Stimulated activated naive CD8-positive, alpha-beta T cell treated with anti-CD3 and anti-CD28 coated beads, Interleukin-15, Interleukin-2, amounts not matched to agents 100 U/mL and 50 U/mL, for 24 hours (primary cell): ENCODE measurements at regions not wholly inside any gene's neighbourhood (a gene's known extent, or its start where the extent isn't known, plus 50 kb on each side); places are given as distances from the start of the nearest gene placed in this dataset.
"Not testable (repeated sequence)": the region's sequence is repeated elsewhere in the genome, so short reads cannot be mapped to it uniquely, and the experiment has no call there.

Experiments used
- ATAC-seq: fragments of 150-1000 bp; cut with Tn5 transposase; one replicate; pipeline ENCODE4 v1.10.0; 2021
- DNase-seq: peaks from one replicate; pipeline ENCODE4 v3.0.0; 2021

DNA sequence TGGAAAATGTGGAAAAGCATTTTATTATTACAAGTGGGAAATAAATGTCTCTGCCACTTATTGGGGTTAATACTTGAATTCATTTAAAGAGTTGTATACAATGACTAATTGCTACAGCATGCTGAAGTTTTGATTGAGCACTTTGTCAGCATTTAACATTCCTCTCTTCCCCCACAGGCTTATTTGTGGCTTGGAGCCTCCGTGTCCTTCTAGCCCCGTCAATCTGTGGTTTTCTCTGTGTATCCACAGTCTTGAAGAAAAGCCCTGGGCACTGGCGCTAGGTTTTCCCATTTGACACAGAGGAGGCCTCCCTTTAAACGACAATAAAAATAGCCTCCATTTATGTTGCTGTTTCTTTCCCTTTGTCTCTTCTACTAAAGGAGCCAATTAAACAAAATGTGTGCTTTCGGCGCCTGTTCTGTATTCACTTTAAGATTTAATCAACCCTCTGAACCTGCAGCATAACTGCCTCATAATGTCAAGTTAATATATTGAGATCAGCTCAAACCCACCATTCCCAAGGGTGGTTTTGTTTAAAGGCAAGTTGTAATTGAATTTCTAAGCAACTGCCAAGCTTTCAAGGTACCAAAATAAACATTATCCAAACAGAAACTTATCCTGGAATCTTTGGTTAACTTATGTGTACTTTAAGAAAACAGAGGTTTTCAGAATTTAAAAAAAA is 92.9 kb upstream of the ADRA1D start:
- ATAC-seq, result no peak
- DNase-seq, result no peak

DNA sequence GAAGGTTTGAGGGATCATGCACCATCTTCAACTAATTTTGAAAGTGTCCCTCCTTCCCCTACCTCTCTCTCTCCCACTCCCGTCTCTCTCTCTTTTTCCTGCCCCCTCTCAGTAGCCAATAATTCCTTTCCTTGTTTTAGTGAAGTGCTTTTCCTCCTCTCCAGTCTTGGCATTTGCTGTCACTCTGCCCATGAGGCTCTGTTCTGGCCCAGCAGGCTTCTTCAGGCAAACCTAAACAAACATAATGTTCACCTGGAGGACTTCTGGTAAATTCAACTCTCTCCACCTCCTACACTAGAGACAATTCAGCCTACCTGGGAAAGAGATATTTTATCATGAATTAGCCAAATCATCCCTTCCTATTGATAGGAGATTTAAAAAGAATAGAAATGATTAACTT is 86.6 kb upstream of the ADRA1D start:
- DNase-seq (no peak), ATAC-seq (no peak)

DNA sequence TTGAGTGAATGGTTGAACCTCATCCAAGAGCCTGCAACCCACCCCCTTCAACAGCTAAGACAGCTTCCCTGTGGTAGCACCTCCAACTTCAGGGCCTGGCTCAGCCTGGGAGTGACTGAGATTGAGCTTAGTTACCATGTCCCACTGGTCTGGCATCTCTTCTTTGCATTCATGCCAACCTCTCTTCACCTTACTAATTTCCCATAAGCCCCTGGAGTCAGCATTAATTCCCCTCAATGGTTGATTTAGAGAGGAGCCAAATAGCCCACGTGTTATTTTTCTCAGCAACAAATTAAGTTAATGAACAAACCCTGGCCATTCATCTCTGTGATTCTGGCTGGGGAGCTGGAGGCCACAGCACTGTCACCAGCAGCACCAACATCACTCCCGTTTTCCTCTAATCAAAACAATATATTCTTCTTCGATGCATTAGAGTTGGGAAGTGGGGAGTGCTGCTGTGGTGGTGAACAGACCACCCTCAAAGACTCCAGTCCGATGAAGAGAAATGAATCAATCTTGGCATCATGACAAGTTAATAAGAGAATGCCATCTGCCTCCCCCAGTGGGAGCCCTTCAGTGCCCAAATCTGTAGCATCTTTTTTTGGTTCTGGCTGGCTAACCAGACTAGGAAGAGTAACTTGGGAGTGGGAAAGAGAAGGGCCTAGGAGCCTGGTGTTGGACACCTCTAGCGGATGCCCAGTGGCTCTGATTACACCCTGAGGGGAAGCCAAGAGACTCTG is 83.2 kb upstream of the ADRA1D start:
- DNase-seq, result no peak
- no peak for ATAC-seq

DNA sequence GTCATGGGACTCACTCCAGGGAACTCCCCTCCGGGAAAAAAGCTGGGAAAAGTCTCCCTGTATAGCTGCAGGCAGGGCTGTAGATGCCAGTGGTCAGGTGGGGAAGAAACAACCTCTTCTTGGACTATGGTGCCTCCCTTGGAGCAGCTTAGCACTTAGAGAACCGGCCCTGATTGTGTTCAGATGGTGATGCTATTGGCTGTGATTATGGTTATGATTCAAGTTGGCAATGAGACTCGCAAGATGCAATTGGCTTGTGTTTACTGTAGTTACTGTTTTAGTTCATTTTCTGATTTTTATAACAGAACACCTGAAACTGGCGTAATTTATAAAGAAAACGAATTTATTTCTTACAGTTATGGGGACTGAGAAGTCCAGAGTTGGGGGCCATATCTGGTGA is 80.9 kb upstream of the ADRA1D start:
- no peak for ATAC-seq
- DNase-seq, result no peak

DNA sequence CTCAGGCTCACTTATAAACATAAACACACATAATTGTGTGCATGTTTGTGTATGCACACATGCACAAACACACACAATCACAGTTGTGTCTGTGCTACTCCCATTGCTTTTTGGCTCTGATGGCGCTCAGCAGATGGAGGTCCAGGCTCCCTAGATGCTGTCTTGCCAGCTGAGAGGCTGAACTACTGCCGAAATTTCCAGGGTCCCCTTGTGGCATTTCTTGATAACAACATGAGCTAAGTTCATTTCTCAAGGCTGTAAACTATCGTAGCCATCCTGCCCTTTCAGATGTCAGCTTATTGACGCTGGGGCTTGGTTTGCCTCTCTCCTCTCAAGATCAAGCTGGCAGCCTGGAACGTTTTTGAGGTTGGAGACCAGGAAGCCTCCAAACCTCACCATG is 80.1 kb upstream of the ADRA1D start:
- DNase-seq (no peak), ATAC-seq (no peak)

DNA sequence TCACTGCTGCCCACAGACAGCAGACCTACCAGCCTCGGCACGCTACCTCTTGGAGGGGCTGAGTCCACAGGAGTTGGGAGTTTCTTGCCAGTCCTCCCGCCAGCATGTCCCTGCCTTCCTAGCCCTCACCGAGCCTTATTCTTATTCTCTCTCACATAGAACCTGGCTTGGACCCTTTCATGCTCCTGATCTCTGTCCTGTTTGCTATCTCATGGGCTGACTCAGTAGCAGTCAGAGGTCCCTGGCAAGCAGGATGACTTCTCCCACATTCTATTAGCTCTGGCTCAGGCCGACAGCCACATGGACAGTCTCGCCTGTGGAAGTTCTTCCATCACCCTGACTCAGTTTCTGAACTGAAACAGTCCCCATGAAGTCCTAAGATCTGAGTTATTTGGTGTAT is 79.5 kb upstream of the ADRA1D start:
- ATAC-seq, result no peak

DNA sequence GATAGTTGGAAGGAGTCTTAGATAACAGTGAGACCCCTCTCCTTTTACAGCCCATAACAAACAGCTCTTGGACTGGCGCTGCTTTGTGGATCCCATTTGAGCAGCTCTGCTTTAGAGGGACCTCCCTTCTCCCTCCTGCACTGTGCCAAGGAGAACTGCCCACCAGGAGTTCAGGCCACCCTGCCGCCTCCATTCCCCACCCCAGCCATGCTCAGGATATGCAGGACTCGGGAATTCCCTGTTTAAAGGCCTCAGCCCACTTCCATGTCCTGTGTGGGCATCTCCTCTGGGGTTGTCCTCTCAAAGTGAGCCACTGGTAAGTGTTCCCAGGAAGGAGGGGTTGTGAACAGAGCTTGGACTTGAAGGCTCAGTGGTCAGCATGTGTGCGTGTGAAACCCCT is 78.9 kb upstream of the ADRA1D start:
- no peak for DNase-seq
- no peak for ATAC-seq

More for the DNA sequence above, 79.5 kb upstream of the ADRA1D start:
- DNase-seq, result no peak

DNA sequence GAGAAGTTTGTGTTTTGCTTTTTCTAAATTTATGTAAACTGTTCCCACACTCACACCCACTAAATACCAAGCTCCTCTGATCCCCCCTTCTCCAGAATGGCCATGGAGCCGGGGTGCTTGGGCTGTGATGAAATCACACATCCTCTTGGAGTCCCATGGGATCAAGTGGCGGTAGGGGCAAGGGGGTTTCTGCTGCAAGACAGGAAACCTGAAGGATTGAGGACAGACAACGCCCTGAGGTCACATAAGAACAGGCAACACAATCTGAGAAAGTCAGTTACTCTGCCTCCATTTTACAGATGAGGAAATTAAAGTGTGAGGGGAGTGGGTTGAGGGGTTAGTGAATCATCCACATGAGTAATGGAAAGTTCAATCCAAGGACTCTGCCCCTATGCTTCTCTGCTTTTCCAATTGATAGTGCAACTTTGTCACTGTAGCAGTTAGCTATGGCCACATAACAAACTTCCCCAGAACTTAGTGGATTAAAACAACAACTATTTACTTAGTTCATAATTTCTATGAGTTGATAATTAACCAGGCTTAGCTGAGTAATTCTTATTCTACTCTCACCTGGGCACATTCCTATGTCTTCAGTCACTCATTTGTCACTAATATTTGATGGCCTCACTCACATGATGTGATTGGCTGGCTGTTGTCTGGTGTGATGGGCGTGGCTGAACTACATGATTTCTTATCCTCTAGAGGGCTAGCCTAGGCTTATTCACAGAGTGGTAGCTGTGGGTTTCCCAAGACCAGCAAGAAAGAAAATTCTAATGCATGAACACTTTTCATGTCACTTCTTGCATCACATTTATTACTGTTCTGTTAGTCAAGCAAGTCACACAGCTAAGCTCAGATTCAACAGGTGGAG is 77.3 kb upstream of the ADRA1D start:
- ATAC-seq (no peak), DNase-seq (no peak)

DNA sequence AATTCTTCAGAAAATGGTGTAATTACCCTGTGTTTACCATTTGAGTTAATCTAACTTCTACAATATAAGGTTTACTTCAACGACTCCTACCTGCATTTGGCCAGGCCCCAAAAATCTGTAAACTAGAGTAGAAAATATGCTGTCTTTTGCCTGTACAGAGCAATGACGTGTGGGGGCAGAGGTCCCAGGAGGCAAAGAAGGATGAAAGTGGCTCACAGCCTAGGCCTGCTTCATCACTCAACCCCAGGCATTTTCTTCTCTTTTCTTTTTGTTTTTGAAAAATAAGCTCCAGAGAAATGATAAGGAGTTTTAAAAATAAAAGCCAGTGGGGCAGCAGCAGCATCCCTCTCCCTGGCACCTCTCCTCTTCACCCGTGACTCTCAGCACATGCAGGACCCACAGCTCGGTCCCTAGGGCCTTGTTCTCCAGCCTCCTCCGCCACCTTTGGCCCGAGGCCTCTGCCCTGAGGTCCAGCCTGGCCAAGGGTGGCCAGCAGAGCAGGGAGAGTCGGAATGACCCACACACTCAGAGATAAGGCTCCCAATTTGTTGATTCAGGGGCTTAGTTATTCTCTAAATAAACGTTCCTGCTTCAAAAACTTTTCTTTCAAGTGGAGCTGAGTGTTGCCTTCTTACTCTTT is 76.6 kb upstream of the ADRA1D start:
- no peak for DNase-seq
- ATAC-seq, result no peak

DNA sequence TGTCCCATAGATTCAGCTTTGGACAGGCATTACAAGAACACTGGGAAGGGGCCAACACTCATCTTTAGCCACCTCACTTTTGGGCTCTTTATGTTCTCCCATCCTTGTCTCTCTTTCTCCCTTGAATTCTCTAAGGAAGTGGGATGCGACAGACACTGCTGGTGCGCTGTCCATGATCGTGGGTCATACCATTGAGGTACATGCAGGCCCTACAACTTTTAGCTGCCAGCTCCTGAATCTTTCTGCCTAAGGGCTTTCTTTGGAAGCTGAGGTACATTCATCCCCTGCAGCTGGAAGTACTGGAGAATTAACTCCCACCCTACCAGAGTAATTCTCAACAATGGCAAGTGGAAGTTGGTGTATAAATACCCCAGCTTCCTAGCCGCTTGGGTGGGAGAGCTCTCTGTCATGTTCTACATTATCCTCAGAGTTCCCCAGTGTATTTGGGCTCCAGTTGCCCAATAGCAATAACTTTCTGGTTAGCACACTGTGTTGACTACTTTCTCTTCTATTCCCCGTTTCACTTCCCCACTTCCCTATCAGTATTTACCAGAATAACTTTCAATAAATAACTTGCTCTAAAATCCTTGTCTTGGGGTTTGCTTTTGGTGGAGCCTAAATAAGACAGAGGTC is 75.6 kb upstream of the ADRA1D start:
- ATAC-seq, result no peak
- DNase-seq, result no peak

DNA sequence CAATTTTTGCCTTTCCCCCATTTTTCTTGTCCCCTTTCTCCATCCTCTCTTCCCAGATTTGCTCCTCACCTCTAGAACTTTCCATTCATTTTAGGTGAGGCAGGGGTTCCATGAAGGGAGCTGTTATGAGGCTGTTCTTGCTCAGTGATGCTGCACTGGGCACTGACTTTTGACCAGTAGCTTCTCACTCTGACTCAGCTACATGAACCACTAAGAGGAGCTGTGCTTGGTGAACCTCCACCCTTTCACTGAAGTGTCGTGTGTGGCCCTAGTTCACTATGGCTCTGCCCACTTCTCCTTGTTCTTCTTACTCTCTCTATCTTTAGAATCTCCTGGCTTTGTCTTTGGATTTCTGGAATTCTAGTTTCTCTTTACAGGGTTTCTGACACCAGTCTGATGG is 73.4 kb upstream of the ADRA1D start:
- DNase-seq, result no peak
- no peak for ATAC-seq

DNA sequence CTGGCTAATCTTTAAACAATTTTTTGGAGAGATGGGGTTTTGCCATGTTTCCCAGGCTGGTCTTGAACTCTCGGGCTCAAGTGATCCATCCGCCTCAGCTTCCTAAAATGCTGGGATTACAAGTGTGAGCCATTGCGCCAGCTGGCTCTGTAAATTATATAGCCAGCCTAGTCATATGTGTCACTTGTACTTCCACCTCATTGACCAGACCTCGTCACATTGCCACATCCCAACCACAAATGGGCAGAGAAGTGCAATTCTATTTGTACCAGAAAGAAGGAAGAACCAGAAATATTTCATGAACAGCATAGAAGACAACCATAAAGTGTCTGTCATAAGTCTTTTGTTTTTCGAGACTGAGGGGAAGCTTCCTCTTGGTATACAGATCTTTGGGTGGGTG is 71.2 kb upstream of the ADRA1D start:
- no peak for ATAC-seq

DNA sequence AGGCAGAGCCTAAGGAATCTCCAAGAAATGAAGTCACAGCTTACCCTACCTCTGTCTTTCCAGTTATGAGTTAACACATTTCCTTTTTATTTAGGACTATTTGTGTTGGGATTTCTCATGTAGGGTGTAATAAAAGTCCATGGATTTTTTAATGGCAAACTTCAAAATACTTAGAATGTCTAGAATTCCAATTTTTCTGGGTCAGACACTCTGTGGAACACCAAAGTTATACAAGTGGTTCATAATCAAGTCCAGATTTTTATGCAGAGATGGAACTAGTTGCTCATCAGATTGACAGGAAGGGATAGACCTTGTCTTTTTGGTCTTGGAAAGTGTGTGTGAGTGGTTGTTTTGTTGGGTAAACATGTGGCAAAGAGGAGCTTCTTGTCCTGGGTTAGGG is 69.8 kb upstream of the ADRA1D start:
- DNase-seq (no peak), ATAC-seq (no peak)

More for the DNA sequence above, 71.2 kb upstream of the ADRA1D start:
- DNase-seq, result no peak

DNA sequence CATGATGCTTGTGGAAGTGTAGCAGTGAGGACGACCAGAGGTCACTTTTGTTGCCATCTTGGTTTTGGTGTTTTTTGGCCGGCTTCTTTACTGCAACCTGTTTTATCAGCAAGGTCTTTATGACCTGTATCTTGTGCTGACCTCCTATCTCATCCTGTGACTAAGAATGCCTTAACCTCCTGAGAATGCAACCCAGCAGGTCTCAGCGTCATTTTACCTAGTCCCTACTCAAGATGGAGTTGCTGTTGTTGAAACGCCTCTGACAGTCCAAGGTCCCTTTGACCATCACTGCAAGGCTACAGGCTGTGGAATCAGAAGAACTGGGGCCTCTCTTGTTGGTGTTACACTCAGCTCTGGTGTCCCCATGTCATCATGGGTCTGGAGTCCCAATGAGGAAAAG is 61.5 kb upstream of the ADRA1D start:
- not testable (repeated sequence) for DNase-seq, ATAC-seq

DNA sequence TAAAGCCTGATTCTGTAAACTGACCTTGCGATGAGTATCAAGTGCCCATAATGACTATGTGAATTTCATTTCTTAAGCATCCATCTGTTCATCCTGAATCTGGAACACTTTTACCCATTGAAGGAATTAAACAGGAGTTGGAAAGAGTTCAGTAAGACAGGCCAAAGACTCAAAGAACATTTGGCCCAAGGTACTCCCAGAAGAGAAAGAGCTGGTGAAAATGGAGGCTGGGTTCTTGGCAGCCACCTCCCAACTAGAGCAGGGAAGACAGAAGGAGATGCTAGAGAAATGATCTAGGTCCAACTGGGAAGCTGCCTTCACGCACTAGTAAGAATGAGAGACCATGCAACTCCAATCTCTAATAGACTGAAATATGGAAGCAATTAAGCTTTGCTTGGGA is 57.1 kb upstream of the ADRA1D start:
- DNase-seq (no peak), ATAC-seq (no peak)

DNA sequence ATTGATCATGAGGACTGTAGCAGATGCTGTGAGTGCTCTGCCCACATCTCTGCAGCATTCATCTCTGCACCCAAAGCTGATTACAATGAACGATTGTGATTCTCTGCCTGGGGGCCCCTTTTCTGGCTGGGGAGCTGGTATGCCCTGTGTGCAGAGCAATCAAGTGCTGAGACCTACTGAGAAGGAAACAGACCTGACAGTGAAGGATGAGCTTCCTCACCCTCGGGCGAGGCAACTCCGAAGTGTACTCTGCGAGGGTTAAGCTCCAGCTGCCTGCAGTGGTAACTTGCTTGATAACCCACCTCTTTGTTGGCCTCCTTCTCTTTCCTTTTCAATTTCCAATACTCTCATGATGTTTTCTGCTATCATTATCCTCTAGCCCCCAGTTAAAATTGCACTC is 56.0 kb upstream of the ADRA1D start:
- ATAC-seq, result no peak
- no peak for DNase-seq

DNA sequence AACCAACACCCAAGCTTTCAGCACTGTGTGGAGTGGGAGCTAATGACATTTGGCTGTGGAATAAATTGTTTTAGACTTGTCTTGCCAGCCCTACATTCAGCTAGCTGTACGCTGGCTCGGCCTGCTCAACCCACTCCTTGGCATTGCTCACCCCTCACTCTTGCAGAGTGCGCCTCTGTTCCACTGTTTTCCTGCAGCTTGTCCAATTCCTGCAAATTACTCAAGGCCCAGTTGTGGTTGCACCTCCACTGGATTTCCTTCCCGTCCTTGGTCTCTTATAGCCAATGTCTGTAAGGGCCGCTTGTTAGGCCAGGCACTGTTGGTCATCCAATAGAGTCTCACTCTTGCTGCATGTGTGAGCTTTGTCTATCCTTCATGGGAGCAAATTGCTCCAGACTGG is 55.5 kb upstream of the ADRA1D start:
- ATAC-seq, result no peak

DNA sequence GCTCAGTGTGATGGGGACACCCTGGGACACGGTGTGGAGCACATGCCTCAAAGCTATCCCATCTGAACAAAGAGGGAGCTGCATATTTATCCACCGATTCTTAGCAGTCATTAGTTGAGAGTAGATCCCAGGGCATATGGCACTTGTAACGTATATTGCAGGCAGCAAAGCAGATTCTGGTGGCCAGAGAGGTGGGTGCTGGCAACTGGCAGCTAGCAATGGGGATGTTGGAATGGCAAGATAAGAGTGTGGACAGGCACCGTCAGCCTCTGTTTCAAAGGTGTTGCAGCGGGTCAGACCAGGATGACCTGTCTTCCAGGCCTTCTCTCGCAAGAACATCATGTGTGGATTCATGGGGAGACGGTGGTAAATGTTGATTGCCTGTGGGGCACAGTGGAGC is 54.0 kb upstream of the ADRA1D start:
- DNase-seq (no peak), ATAC-seq (no peak)

More for the DNA sequence above, 55.5 kb upstream of the ADRA1D start:
- no peak for DNase-seq

DNA sequence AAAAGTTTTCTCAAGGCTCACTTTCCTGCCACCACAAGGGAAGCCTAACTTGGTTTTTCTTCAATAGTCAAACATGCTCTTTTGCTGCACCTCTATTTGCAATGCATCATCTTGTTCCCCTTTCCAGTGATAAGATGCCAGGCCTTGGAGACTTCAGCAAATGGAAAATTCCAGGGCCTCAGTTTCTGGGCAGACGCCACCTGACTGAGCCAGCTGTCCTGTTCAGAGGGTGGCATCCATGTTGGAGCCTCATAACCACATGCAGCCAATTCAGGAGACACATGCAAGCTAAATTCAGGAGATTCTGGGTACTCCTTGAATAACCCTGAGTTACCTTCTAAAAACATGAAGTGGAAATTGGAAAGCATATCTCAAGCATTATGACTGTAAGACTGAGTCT is 51.8 kb upstream of the ADRA1D start:
- DNase-seq, result no peak
- ATAC-seq, result no peak

DNA sequence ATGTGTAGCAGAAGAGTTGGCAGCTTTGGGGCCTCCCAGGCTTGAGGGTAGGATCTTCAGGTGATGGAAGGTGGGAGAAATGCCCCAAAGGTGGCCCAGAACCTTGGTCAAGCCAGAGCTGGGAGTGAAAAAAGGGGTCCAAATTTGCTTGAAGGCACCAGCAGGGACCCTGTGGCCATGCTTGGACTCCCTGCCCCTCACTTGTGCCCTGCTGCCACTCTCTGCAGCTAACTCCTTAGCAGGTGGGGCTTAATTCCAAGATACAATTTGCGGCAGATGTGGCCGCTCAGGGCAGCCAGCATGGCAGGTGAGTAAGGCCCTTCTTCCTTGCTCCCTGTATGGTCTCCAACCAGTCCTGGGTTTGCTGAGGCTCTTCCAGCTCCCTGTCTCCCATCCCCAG is 51.3 kb upstream of the ADRA1D start:
- ATAC-seq (no peak), DNase-seq (no peak)

DNA sequence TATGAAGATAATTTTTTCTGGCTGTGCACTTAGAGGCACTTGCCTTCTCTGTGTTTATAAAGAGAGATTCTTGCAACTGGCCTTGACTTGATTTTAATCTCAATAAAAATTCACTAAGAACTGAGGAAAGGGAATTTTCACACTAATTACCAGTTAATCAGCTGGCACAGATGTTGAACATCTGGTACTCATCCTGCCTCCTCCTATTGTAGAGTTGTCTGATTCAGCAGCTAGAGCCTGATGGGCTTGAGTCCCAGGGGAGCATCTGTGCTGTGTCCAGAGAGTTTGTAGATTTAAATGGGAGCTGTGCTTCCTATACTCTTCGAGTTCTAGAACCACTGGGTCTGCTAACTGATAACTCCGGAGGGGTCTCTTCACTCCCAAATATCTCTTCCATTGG is 50.7 kb upstream of the ADRA1D start:
- DNase-seq (no peak), ATAC-seq (no peak)

DNA sequence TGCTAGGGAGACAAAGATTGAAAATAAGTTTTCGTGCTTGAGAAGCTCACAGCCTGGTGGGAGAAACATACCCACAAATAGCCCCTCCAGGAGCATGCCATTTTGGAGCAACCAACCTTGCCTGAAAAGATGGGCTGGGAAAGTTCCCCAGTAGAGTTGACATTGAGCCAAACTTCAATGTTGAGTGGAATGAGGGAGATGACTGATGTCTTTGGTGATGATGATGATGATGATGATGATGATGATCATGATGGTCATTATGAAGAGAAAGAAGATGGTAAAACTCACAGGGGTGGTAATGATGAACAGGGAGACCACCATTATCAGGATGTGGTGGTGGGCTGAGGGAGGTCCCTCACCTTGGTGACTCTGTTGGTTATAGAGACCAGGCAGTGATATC is 50.1 kb upstream of the ADRA1D start:
- no peak for ATAC-seq

More for the DNA sequence above, 50.1 kb upstream of the ADRA1D start:
- DNase-seq, result no peak
